Activated CD4-positive, alpha-beta T cell treated with anti-CD3 and anti-CD28 coated beads, Interleukin-10, Interleukin-2, amounts not matched to agents 100 ng/mL and 50 ng/mL, durations not matched to agents 16 hours and 8 hours (primary cell): ENCODE measurements at regions not wholly inside any gene's neighbourhood (a gene's known extent, or its start where the extent isn't known, plus 50 kb on each side); places are given as distances from the start of the nearest gene placed in this dataset.
"Not testable (repeated sequence)": the region's sequence is repeated elsewhere in the genome, so short reads cannot be mapped to it uniquely, and the experiment has no call there.

ENCODE experiments used
- DNase-seq: peaks from one replicate; pipeline ENCODE4 v3.0.0-alpha.2; 2020

GRCh38 chr6:71066153-71066552, 109.3 kb upstream of the B3GAT2 start:
- no peak for DNase-seq

DNA sequence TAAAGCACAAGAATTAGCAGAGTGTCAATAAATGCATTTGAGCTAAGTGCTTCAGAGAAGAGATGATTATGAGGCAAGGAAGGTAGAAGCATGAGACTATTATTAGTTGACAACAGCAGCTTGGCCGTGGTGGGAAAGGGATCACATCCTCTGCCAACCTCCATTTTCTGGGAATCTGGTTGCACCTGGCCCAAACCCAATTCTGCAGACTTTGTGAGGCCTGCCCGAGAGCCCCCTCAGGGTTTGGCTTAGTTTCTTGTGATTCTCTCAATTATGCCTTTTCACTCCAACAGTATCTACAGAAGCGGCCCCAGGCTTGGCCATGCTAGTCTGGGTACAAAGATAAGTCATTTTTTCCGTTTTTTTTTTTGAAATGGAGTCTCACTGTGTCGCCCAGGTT, 111.0 kb upstream of the B3GAT2 start:
- no peak for DNase-seq

DNA sequence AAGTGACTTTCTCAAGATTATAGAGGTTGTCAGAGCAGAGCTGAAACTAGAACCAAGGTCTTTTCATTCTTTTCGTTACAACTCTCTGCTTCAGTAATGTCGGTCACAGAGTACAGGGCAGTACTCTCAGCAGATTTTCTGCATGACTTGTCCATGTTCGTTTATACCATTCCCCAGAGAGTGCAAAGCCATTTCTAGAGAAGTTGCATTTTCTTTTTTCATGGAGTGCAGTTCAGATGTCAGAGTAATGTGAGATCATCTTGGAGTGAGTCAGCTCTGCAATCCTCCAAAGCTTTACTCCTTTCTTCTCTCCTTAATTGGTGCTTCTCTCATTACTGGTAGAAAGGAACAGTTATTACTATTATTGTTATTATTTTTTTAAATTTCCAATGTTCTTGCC, 115.6 kb upstream of the B3GAT2 start:
- DNase-seq: no peak

DNA sequence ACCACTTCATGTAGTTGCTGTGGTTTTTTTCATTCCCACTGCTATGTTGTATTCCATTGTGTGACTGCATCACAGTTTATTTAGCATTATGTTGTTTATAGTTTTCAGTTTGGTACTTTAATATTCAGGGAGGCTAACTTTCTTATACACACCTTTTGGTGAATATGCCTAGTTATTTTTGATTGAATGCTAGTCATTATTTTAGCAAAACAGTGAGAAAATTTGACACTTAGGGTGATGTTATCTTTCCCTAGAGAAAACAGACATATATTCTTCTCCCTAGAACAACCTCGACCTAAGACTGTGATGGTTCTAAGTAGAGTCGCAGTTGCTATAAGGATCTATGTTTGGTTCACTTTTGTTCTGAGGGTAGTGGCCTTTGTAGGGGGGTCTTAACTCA, 120.8 kb upstream of the B3GAT2 start:
- no peak for DNase-seq

DNA sequence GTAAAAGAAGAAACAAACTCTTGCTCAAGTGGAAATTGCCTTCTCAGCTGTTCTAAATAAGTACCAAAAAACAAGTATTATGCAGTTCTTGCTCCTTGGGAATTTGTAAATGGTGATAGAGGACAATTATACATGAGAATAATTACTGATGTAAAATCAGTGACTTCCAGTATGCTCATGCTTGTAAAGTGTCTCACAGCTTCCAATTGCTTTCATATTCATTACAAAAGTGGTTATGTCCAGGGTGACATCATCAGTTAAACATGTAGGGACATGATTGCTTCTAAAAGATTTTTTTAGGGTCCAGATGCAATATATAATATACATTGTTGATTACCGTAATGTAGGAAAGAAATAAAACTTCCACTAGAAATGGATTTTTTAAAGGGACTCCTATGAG, 122.8 kb upstream of the B3GAT2 start:
- no peak for DNase-seq

- no peak for DNase-seq
Observed at GRCh38 chr6:71080133-71080532, 123.3 kb upstream of the B3GAT2 start.

DNA sequence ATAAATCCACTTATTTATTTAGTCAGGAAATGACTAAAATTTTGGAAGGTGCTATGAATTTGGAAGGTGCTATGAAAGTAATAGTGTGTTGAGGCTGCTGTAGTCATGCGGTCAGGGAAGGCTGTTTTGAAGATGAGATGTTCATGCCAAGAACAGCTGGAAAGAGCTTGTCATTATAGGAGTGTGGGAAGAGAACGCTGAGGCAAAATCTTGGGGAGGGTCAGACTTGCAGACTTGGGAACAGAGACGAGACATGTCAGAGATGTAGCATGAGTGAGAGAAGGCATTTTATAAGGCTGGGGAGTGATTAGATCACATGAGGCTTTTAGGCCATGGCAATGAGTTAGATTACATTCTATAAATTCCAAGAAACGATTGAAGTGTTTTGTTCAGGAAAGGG, 124.0 kb upstream of the B3GAT2 start:
- no peak for DNase-seq

- DNase-seq: no peak
Observed at GRCh38 chr6:71082033-71082650, 125.3 kb upstream of the B3GAT2 start.

DNA sequence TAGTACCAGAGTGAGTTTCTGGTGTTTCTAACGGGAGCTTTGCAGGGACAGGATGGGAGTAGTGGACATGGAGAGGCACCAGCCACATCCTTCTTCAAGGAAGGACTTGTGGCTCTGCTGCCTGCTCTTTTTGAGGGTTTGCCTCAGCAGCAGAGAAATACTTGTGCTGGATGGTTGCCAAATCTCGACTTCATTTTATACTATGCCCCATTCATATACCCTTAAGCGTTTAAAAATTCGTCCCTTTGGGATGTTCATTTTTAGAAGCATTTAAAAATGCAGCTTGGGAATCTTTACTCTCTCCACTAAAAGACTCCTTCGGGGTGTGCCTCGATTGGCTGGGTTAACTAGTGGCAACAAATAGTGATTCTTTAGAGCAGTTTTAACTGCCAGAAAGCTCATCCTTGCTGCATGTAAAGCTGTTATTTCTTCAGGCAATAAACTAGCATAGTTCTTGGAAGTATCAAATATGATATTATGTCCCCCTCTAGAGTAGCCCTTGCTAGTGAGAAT, 126.5 kb upstream of the B3GAT2 start:
- no peak for DNase-seq

- DNase-seq: no peak
Observed at GRCh38 chr6:71088166-71088565, 131.3 kb upstream of the B3GAT2 start.

GRCh38 chr6:71090217-71090616, 133.4 kb upstream of the B3GAT2 start:
- DNase-seq: no peak

DNA sequence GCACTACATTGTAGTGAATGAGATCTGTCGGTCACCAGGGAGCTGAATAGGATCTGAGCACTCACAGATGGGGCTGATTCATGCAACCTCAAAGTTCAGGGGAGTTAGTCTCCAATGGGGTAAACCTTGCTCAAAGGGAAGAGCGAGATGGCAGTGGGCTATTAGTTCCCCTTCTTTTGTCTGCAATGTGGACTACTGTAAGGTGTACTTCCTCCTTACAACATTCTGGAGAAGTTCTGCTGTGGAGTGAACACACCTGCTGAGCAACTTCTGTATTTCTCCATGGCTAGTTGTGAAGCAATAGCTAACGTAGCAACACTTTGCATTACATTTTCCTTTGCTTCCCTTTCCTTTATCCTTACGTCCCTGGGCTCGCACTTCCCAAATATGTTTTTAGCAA, 134.3 kb upstream of the B3GAT2 start:
- DNase-seq: no peak

DNA sequence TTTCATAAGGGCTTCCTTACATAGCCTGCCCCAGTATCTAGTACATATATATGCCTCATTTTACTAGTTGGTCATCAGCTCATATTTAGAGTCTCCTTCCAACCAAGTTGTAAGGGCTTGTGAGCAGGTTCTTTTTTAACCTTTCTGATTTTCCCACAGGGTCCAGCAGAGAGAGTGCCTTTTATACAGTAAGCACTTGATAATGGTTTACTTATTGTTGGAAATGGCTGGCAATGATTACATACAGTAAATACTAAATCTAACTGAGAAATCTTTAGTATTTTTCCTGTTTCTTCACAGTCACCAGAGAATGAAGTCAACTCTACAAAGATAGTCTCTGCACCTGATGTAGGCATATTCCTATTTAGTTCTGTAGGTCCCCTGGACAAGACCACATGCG, 135.1 kb upstream of the B3GAT2 start:
- DNase-seq: no peak

DNA sequence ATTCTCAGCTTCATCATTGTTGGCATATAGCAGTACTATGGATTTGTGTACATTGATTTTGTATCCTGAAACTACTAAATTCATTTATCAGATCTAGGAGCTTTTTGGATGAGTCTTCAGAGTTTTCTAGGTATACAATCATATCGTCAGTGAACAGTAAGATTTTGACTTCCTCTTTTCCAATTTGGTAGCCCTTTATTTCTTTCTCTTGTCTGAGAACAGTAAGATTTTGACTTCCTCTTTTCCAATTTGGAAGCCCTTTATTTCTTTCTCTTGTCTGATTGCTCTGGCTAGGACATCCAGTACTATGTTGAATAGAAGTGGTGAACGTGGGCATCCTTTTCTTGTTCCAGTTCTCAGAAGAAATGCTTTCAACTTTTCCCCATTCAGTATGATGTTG, 140.4 kb upstream of the B3GAT2 start:
- not testable (repeated sequence) for DNase-seq

DNA sequence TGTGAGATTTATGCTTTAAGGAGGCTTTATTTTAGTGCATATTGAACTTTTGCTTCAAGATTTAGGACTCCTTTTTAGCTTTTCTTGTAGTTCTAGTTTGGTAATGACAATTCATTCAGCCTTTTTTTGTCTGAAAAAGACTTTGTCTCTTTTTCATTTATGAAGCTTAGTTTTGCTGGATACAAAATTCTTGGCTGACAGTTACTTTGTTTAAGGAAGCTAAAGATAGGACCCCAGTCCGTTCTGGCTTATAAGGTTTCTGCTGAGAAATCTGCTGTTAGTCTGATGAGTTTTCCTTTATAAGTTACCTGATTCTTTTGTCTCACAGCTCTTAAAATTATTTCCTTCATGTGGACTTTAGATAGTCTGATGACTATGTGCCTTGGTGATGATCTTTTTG, 142.8 kb upstream of the B3GAT2 start:
- no peak for DNase-seq

DNA sequence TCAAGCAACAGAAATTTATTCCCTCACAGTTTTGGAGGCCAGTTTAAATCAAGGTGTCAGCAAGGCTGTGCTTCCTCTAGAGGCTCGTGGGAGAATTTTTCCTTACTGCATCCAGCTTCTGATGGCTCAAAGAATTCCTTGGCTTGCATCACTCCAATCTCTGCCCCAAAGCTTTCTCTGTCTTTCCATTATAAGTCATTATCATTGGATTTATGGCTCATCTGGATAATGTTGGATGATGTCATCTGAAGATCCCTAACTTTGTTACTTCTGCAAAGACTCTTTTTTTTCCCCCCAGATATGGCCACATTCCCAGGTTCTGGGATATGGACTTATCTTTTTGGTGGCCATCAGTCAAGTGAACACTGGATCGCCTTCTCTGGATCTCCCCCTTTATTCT, 146.3 kb upstream of the B3GAT2 start:
- DNase-seq: no peak

DNA sequence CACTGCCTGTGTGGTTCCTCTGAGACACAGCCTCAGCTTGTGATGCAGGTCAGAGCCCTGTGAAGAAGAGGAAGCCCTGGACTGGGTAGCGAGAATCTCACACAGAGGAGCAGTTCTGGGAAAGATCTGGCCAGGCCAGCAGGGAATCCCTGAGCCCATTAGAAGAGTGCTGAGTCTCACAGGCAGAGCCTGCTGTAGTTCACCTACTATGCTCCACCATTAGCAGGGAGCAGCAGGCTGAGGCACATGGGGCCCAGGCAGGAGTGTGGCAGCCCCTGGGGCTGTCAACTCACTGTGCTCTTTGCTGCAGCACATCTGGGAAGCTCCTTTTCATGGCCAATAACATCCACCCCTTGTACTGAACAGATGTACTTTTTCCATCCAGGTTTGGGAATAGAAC, 146.8 kb upstream of the B3GAT2 start:
- no peak for DNase-seq

- no peak for DNase-seq
Observed at GRCh38 chr6:71106276-71106675, 149.4 kb upstream of the B3GAT2 start.

GRCh38 chr6:71107911-71108420, 151.1 kb upstream of the B3GAT2 start:
- no peak for DNase-seq

DNA sequence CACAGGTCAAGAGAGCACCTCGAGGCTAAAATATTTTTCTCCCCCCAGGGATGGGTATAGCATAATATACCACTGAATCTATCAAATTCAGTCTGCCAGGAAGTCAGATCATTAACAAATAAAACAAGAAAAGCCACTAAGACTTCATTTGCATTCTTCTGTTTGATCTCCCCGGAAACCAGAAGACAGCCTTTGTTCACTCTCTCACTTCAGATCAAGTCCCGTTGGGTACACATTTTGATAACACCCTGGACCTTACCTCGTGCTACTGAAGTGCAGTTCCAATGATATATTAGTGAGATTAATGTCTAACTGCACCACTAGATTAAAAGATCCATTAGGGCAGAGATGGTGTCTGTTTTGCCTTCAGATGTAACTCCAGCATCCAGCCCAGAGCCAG, 157.7 kb upstream of the B3GAT2 start:
- no peak for DNase-seq

- no peak for DNase-seq
Observed at GRCh38 chr6:71114986-71115385, 158.1 kb upstream of the B3GAT2 start.

DNA sequence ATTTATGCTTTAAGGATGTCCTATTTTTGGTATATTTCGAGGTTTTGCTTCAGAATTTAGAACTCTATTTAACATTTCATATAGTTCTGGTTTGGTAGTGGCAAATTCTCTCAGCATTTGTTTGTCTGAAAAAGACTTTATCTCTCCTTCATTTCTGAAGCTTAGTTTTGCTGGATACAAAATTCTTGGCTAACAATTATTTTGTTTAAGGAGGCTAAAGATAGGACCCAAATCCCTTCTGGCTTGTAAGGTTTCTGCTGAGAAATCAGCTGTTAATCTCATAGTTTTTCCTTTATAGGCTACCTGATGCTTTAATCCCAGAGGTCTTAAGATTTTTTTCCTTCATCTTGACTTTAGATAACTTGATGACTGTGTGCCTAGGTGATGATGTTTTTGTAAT, 162.7 kb upstream of the B3GAT2 start:
- DNase-seq: no peak

DNA sequence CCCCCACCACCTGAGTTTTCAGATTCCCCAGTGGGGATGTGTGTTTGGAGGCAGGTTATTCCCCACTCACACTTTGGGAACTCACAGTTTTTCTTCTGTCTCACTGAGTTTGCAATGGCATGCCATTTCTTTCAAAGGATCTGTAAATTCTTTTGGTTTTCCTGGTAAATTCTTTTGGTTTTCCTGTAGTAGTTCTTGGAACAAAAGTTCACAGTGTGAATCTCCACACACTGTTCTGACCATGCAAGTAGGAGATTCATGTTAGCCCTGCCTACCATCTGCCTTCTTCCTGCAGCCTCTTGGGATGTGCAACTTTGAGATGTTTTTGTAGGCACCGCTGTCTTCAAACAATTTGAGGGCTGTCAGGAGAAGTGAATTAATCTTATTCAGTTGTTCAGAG, 165.6 kb upstream of the OGFRL1 start:
- no peak for DNase-seq

DNA sequence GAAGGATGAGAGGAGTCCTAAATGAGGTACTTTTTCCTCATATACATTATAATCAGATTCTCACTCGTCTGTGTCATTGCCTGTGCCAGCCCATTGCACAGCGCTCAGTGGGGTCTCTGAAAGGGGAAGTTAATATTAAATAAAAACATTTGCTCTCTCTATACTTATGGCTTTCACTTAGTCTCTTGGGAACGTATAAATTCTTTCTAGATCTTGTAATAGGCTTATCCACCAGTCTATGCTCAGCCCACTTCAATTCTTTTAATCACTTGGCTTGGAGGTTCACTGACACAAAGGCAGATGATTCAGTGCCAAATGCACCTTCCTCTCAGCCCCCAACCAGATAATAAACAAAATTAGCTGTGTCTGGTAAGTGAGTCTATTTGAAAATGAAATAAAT, 164.3 kb upstream of the OGFRL1 start:
- DNase-seq: no peak

DNA sequence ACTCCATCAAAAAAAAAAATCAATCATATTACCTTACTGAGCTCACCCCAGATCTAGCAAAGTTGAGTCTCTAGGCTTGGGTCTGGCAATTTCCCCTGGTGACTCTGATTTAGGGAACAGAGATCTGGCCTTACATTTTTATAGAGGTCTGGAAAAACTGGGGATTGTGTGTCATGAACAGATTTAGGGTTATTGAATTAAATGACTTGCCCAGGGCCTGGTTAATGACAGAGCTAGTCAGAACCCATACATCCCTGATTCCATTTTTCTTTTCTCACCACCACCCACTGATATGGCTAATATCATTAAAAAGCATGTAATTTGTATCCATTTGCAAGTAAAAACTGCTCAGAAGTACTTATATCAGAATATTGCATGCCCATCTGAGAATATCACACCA, 163.4 kb upstream of the OGFRL1 start:
- DNase-seq: no peak
